Prostate gland (tissue), 2 donors: ENCODE measurements at regions not wholly inside any gene's neighbourhood (a gene's known extent, or its start where the extent isn't known, plus 50 kb on each side); places are given as distances from the start of the nearest gene placed in this dataset.

Source experiments
- DNase-seq: peaks from one replicate; pipeline ENCODE4 v3.0.0-alpha.2; 2019; ENCODE audit warnings: low spot score
- H3K27ac ChIP-seq, 2 donors: fragments of 200-600 bp; sonication (generic); 2 replicates each; pipeline ENCODE4 v1.5.1; 2017 to 2019
- H3K27me3 ChIP-seq: fragments of 200-600 bp; sonication (generic); replicated peaks from 2 replicates; pipeline ENCODE4 v1.5.1; 2019; ENCODE audit not compliant: insufficient read depth
- H3K36me3 ChIP-seq, 2 donors: fragments of 200-600 bp; sonication (generic); 1 replicate in 1 of 2; 2 replicates in 1 of 2; pipeline versions ENCODE4 v1.5.1 to v1.8.1; 2017 to 2019
- H3K4me1 ChIP-seq: fragments of 200-600 bp; sonication (generic); replicated peaks from 2 replicates; pipeline ENCODE4 v1.5.1; 2019
- H3K4me3 ChIP-seq, 2 donors: fragments of 200-600 bp; sonication (generic); 2 replicates each; pipeline ENCODE4 v1.5.1; 2017 to 2019
- H3K9me3 ChIP-seq: fragments of 200-600 bp; sonication (generic); 2 replicates; pipeline ENCODE4 v1.5.1; 2017
- POLR2A ChIP-seq: fragments of 450-650 bp; IDR thresholded peaks from one replicate; pipeline ENCODE4 v1.6.1; 2016; ENCODE audit warnings: antibody characterized with exemption, mild to moderate bottlenecking
- POLR2AphosphoS5 ChIP-seq: sonication (generic); formaldehyde crosslinking; IDR thresholded peaks from one replicate; pipeline ENCODE4 v1.6.1; 2017; ENCODE audit warnings: antibody characterized with exemption
- WGBS: methylation state at CpG from one replicate; pipeline ENCODE4 v1.1.5; 2018; 5-methylcytosine and 5-hydroxymethylcytosine counted together
- intact Hi-C: fragments of 100-400 bp; cut with DNase I; formaldehyde crosslinking; loops from one replicate; pipeline ENCODE4 v1.14.2; 2022
- TF ChIP-seq, protein P1 (sequence below), 4 experiments: fragments of 200-600 bp in 2 of 4; fragments of 450-650 bp in 2 of 4; sonication (generic) in 2 of 4; IDR thresholded peaks; 1 replicate in 3 of 4; 2 replicates in 1 of 4; pipeline ENCODE4 v1.5.1; 2016 to 2019; ENCODE audit warnings: antibody characterized with exemption in 4 of 4, mild to moderate bottlenecking in 2 of 4, moderate library complexity in 2 of 4

DNA sequence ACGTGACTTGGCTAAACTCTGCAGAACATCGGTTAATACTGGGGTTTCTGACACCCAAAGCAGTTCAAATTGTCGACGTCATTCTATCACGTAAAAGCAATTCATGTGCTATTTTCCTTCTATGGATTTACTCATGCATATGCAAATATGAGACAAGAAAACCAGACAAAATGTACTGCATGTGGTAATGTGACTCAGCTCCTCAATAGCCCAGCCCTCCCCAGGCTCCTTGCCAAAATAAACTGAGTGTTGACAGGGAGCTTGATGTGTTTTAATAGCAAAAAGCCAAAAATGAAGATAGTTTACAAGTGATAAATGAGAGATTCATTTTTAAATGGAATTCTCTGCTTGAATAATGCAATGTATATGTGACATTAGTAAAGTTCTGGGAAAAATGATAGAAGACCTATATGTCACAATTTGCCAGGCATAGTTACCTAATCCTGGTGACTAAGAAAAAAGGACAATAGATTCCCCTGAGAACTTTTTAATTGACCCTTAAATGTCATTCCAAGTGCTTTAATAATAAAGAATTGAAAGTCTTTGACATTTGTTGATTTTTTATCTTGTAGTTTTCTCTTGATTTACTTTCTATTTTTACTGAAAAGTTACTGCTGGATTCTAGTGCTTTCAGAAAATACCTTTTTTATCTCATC lies 1700.6 kb upstream of the TENM3 start:
- H3K4me1 ChIP-seq: no peaks in the 10 kb centered on the region
- DNase-seq: no peak
- TF ChIP-seq POLR2AphosphoS5 (no peak), POLR2A (no peak)
- TF ChIP-seq, protein P1, sequence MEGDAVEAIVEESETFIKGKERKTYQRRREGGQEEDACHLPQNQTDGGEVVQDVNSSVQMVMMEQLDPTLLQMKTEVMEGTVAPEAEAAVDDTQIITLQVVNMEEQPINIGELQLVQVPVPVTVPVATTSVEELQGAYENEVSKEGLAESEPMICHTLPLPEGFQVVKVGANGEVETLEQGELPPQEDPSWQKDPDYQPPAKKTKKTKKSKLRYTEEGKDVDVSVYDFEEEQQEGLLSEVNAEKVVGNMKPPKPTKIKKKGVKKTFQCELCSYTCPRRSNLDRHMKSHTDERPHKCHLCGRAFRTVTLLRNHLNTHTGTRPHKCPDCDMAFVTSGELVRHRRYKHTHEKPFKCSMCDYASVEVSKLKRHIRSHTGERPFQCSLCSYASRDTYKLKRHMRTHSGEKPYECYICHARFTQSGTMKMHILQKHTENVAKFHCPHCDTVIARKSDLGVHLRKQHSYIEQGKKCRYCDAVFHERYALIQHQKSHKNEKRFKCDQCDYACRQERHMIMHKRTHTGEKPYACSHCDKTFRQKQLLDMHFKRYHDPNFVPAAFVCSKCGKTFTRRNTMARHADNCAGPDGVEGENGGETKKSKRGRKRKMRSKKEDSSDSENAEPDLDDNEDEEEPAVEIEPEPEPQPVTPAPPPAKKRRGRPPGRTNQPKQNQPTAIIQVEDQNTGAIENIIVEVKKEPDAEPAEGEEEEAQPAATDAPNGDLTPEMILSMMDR (IDR thresholded peaks at IDR 0.05): no peak
- WGBS: 36% methylated on average over 5 of the region's 5 CpGs
- no peaks in the 10 kb centered on the region for H3K9me3 ChIP-seq
- no peaks in the 10 kb centered on the region for H3K27me3 ChIP-seq
- H3K4me3 ChIP-seq: no peak overlapping the region
- no peaks in the 10 kb centered on the region for H3K36me3 ChIP-seq
- H3K27ac ChIP-seq: no peak overlapping the region
- intact Hi-C loops: no loop called here

DNA sequence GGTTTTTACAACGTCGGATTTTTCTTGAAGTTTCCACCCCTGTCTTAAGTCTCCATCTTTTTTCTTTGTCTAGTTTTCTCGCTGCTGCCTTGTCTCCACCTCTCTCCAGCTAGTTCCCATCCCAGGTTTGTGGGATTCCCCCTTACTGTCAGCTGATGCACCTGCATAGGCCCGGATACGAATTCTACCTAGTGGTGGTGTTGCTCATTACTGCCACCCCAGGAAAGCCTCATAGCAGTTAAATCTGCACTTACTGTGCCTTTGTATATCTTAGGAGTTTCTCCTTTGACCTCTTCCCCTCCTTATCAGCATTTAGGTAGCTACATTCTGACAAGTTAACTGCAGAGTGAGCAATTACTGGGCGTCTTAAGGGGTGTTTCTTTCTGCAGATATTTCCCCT lies 1693.1 kb upstream of the TENM3 start:
- WGBS: 94% methylated on average over 6 of the region's 6 CpGs
- no peaks in the 10 kb centered on the region for H3K9me3 ChIP-seq

DNA sequence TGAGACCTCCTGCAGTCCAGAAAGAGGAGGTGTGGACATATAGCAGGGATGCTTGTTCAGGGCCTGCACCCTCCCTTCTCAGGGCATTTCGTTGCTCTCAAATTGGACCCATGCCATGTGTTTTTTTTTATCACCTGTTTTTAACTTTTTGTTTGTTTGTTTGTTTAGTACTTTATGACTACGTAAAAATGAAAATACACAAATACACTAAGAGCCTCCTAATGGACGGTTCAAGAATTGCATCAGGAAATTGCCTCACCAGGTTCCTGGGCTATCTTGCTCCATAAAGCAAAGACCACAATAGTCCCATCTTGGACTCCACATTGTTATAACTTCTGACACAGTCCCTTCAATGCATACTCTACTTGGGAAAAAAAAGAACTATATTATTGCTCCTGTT lies 1685.9 kb upstream of the TENM3 start:
- no peak for DNase-seq
- Histone ChIP-seq H3K4me3 (no peak overlapping the region), H3K4me1 (no peaks in the 10 kb centered on the region), H3K27me3 (no peaks in the 10 kb centered on the region), H3K27ac (no peak overlapping the region), H3K9me3 (no peaks in the 10 kb centered on the region), H3K36me3 (no peaks in the 10 kb centered on the region)
- WGBS: 73% methylated on average over 3 of the region's 3 CpGs
- intact Hi-C loops: no loop called here
- no peak for TF ChIP-seq POLR2A
- TF ChIP-seq, protein P1 (IDR thresholded peaks at IDR 0.05): no peak
- no peak for TF ChIP-seq POLR2AphosphoS5

More for the DNA sequence above, 1693.1 kb upstream of the TENM3 start:
- Histone ChIP-seq H3K27ac (no peak overlapping the region), H3K27me3 (no peaks in the 10 kb centered on the region), H3K4me3 (no peak overlapping the region), H3K36me3 (no peaks in the 10 kb centered on the region), H3K4me1 (no peaks in the 10 kb centered on the region)
- DNase-seq: no peak
- intact Hi-C loops: no loop called here
- TF ChIP-seq POLR2AphosphoS5: no peak
- TF ChIP-seq, protein P1 (IDR thresholded peaks at IDR 0.05): no peak
- TF ChIP-seq POLR2A: no peak

DNA sequence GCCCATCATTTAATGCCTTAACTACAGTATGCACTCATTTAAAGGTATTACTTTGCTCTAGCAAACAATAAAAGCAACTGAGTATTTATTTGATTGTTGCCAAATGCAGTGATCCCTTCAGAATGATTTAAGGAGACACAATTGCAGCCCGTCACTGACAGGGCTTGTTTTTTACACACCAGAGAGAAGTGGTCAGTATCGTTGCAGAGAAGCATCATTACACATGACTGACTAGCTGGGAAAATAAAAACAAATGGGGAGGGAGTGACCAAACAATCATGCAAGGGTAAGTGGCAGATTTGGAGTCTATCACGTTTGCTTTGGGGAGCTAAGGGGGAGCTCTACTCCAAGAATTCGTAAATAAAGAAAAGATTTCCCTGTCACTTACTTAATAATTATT lies 1685.3 kb upstream of the TENM3 start:
- no peak for TF ChIP-seq POLR2A
- TF ChIP-seq, protein P1 (IDR thresholded peaks at IDR 0.05): no peak
- no peak for TF ChIP-seq POLR2AphosphoS5

DNA sequence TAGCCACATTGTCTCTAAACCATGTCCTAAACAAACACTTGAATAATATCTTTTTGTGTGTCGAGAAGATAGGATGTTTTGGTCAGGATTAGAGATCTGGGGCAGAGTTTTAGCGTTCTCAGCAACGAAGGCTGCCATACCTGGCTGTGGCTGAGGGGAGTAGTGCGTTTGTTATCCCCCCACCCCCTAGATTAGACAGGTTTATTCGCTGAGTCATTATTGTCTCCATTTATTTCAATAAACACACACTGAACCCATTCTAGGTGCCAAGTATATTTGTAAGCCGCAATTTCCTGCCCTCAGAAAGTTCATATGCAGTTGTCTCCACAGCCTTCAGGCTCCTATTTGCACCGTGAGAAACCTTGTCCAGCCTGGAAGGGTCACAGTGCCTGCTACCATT lies 1684.8 kb upstream of the TENM3 start:
- WGBS: 70% methylated on average over 7 of the region's 7 CpGs
- Histone ChIP-seq H3K4me1 (no peaks in the 10 kb centered on the region), H3K4me3 (no peak overlapping the region), H3K36me3 (no peaks in the 10 kb centered on the region), H3K9me3 (no peaks in the 10 kb centered on the region), H3K27me3 (no peaks in the 10 kb centered on the region), H3K27ac (no peak overlapping the region)
- DNase-seq: no peak
- TF ChIP-seq POLR2AphosphoS5: no peak
- TF ChIP-seq, protein P1 (IDR thresholded peaks at IDR 0.05): no peak
- TF ChIP-seq POLR2A: no peak
- intact Hi-C loops: no loop called here

More for the DNA sequence above, 1685.3 kb upstream of the TENM3 start:
- intact Hi-C loops: no loop called here
- H3K27me3 ChIP-seq: no peaks in the 10 kb centered on the region
- H3K27ac ChIP-seq: no peak overlapping the region
- H3K4me3 ChIP-seq: no peak overlapping the region
- DNase-seq: no peak
- H3K4me1 ChIP-seq: no peaks in the 10 kb centered on the region
- no peaks in the 10 kb centered on the region for H3K36me3 ChIP-seq
- WGBS: 63% methylated on average over 4 of the region's 4 CpGs
- H3K9me3 ChIP-seq: no peaks in the 10 kb centered on the region
